Calu3 (cell line): ENCODE measurements at regions not wholly inside any gene's neighbourhood (a gene's known extent, or its start where the extent isn't known, plus 50 kb on each side); places are given as distances from the start of the nearest gene placed in this dataset.

Experiments used
- BruUV-seq: library from RNA; stranded (reverse); fragments of 400-500 nt; replicated peaks from 2 replicates; lab custom pipeline; 2021; lab: Mats Ljungman, UMichigan
- CTCF ChIA-PET: fragments of 300-600 bp; sonication (Branson Sonifier 250); formaldehyde crosslinking; loops from one replicate; lab custom pipeline; 2022; ENCODE audit warnings: antibody characterized with exemption; lab: Charles Lee
- DNase-seq: peaks from one replicate; pipeline ENCODE4 v3.0.0; 2022
- H3K27ac Mint-ChIP-seq: one replicate; pipeline ENCODE4 v1.8.0; 2022; ENCODE audit warnings: mixed read lengths; ENCODE audit not compliant: unreplicated experiment
- H3K27me3 Mint-ChIP-seq: one replicate; pipeline ENCODE4 v1.8.0; 2022; ENCODE audit warnings: mixed read lengths; ENCODE audit not compliant: unreplicated experiment
- H3K36me3 Mint-ChIP-seq: one replicate; pipeline ENCODE4 v1.8.0; 2022; ENCODE audit warnings: mild to moderate bottlenecking, moderate library complexity, mixed read lengths; ENCODE audit not compliant: insufficient read depth, unreplicated experiment
- H3K4me1 Mint-ChIP-seq: one replicate; pipeline ENCODE4 v1.8.0; 2022; ENCODE audit warnings: mild to moderate bottlenecking, low read depth, mixed read lengths; ENCODE audit not compliant: unreplicated experiment
- H3K4me3 Mint-ChIP-seq: one replicate; pipeline ENCODE4 v1.8.0; 2022; ENCODE audit warnings: mild to moderate bottlenecking, low read depth, moderate library complexity, mixed read lengths; ENCODE audit not compliant: unreplicated experiment
- H3K9me3 Mint-ChIP-seq: one replicate; pipeline ENCODE4 v1.8.0; 2022; ENCODE audit warnings: low read depth, mixed read lengths; ENCODE audit not compliant: unreplicated experiment
- intact Hi-C: fragments of 100-400 bp; cut with micrococcal nuclease; formaldehyde crosslinking; loops from one replicate; pipeline ENCODE4 v1.10.0; 2022; ENCODE audit not compliant: unreplicated experiment
- TF ChIP-seq, protein P1 (sequence below): fragments of 200-600 bp; IDR thresholded peaks from one replicate; pipeline ENCODE4 v1.8.0; 2022; ENCODE audit warnings: antibody characterized with exemption; ENCODE audit not compliant: unreplicated experiment

- Mint-ChIP-seq H3K9me3 (peaks cover 4% of the 10 kb centered on the region), H3K27me3 (peaks cover 26% of the 10 kb centered on the region), H3K27ac (no peak overlapping the region), H3K4me1 (no peaks in the 10 kb centered on the region), H3K4me3 (no peak overlapping the region), H3K36me3 (no peaks in the 10 kb centered on the region)
- no peak for DNase-seq
- TF ChIP-seq, protein P1, sequence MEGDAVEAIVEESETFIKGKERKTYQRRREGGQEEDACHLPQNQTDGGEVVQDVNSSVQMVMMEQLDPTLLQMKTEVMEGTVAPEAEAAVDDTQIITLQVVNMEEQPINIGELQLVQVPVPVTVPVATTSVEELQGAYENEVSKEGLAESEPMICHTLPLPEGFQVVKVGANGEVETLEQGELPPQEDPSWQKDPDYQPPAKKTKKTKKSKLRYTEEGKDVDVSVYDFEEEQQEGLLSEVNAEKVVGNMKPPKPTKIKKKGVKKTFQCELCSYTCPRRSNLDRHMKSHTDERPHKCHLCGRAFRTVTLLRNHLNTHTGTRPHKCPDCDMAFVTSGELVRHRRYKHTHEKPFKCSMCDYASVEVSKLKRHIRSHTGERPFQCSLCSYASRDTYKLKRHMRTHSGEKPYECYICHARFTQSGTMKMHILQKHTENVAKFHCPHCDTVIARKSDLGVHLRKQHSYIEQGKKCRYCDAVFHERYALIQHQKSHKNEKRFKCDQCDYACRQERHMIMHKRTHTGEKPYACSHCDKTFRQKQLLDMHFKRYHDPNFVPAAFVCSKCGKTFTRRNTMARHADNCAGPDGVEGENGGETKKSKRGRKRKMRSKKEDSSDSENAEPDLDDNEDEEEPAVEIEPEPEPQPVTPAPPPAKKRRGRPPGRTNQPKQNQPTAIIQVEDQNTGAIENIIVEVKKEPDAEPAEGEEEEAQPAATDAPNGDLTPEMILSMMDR = no peak
- intact Hi-C loops = no loop called here
- CTCF ChIA-PET = no interaction called here
- no TSS peak for BruUV-seq
Observed at GRCh38 chr14:95396221-95396620, 76.5 kb upstream of the CLMN start.

GRCh38 chr14:95395098-95395737, 75.5 kb upstream of the CLMN start:
- no peaks in the 10 kb centered on the region for H3K4me1 Mint-ChIP-seq
- H3K36me3 Mint-ChIP-seq = no peaks in the 10 kb centered on the region
- peaks cover 4% of the 10 kb centered on the region for H3K9me3 Mint-ChIP-seq
- peaks cover 36% of the 10 kb centered on the region for H3K27me3 Mint-ChIP-seq
- intact Hi-C loops = no loop called here
- TF ChIP-seq, protein P1 = no peak
- CTCF ChIA-PET = no interaction called here
- no peak for DNase-seq
- H3K27ac Mint-ChIP-seq = no peak overlapping the region
- no TSS peak for BruUV-seq
- H3K4me3 Mint-ChIP-seq = no peak overlapping the region

DNA sequence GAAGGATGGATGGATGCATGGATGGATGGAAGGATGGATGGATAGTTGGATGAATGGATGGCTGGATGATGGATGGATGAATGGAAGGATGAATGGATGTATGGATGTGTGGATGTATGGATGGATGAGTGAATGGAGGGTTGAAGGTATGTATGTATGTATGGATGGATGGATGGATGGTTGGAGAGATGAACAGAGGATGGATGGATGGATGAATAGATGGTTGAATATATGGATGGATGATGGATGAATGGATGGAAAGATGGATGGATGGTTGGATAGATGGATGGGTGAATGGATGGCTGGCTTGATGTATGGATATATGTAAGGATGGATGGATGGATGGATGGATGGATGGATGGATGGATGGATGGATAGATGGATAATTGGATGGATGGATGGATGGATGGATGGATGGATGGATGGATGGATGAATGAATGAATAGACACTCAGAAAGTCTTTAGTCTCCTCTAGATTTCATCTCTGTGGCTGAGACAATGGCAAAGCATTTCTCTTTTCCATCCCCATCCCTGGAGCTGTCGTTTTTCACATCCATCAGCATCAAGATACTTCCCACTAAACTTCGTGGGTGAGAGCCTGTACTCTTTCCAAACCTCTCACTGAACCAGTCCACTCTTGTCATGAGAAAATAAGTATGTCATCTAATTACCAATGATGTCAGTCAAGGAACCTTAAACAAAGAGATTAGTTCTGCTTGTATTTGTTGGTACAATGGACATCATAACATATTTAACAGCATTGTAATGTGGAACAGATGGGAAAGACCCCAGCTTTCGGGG, 74.8 kb upstream of the CLMN start:
- TF ChIP-seq, protein P1 = no peak
- Mint-ChIP-seq H3K27me3 (peaks cover 36% of the 10 kb centered on the region), H3K9me3 (peaks cover 4% of the 10 kb centered on the region), H3K4me1 (no peaks in the 10 kb centered on the region), H3K27ac (no peak overlapping the region), H3K36me3 (no peaks in the 10 kb centered on the region), H3K4me3 (no peak overlapping the region)
- CTCF ChIA-PET = no interaction called here
- DNase-seq = no peak
- intact Hi-C loops = no loop called here
- no TSS peak for BruUV-seq

DNA sequence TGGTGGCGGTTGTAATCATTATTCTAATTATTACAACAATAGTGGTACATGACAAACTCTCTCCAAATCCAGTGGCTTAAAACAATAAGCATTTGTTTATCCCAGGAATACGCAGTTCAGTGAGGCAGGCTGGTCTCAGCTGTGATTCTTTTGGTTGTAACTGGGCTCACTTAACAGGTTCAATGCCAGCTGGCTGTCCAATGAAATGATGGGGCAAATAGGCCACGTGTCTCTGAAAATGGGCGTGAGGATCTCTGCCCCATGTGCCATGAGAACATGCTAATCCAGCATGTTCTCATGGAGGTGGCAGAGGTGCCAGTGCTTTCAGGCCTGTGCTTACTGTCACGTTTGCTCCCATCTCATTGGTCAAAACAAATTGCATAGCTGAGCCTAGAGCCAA, 73.1 kb upstream of the CLMN start:
- intact Hi-C loops = no loop called here
- Mint-ChIP-seq H3K4me3 (no peak overlapping the region), H3K9me3 (peaks cover 4% of the 10 kb centered on the region), H3K27ac (no peak overlapping the region), H3K4me1 (no peaks in the 10 kb centered on the region), H3K36me3 (no peaks in the 10 kb centered on the region), H3K27me3 (peaks cover 36% of the 10 kb centered on the region)
- TF ChIP-seq, protein P1 = no peak
- no TSS peak for BruUV-seq
- DNase-seq = no peak
- CTCF ChIA-PET = no interaction called here
